GM12878 (cell line): ENCODE measurements at regions not wholly inside any gene's neighbourhood (a gene's known extent, or its start where the extent isn't known, plus 50 kb on each side); places are given as distances from the start of the nearest gene placed in this dataset.

Experiments
- ATAC-seq: fragments of 200-7000 bp; cut with Tn5 transposase; 3 replicates; pipeline ENCODE4 v1.9.1; 2020; ENCODE audit warnings: mild to moderate bottlenecking, moderate library complexity
- BruUV-seq: library from RNA; stranded (reverse); fragments of 400-500 nt; replicated peaks from 2 replicates; lab custom pipeline; 2021; lab: Mats Ljungman, UMichigan
- CTCF ChIA-PET: fragments of 300-600 bp; sonication (Branson Sonifier 250); formaldehyde crosslinking; extraction: SDS; loops from one replicate; lab custom pipeline; 2021; ENCODE audit warnings: inconsistent platforms; lab: Yijun Ruan, JAX
- POLR2A ChIA-PET: fragments of 350-600 bp; formaldehyde crosslinking; extraction: SDS; loops from one replicate; lab custom pipeline; 2021; ENCODE audit warnings: inconsistent platforms; lab: Charles Lee
- RAD21 ChIA-PET: fragments of 300-600 bp; sonication (Branson Sonifier 250); formaldehyde crosslinking; loops from one replicate; lab custom pipeline; 2023; ENCODE audit warnings: antibody characterized with exemption; ENCODE audit not compliant: unreplicated experiment; lab: Charles Lee
- SMC1A ChIA-PET: fragments of 300-600 bp; sonication (Branson Sonifier 250); formaldehyde crosslinking; loops from one replicate; lab custom pipeline; 2023; ENCODE audit not compliant: unreplicated experiment, uncharacterized antibody; lab: Charles Lee
- DNase-seq: peaks from one replicate; pipeline ENCODE4 v3.0.0-alpha.2; 2011; ENCODE audit warnings: low read depth, low spot score
- FAIRE-seq: peaks from 3 replicates; lab custom pipeline; 2011; peaks lifted over from hg19 to GRCh38; lab: Jason Lieb, UNC
- H2AFZ ChIP-seq: 2 replicates; pipeline ENCODE4 v1.6.0; 2011; ENCODE audit warnings: low read depth, low read length, control low read depth; ENCODE audit not compliant: control insufficient read depth
- H3K27ac ChIP-seq: 2 replicates; pipeline ENCODE4 v1.5.1; 2011; ENCODE audit warnings: control low read depth; ENCODE audit not compliant: control insufficient read depth, insufficient read depth
- H3K27me3 ChIP-seq, 2 experiments: replicated peaks in 1 of 2; 2 replicates each; pipeline versions ENCODE4 v1.6.0 to v1.6.1; 2011; ENCODE audit warnings: low read length in 1 of 2; ENCODE audit not compliant: control insufficient read depth in 2 of 2, insufficient read depth in 2 of 2
- H3K36me3 ChIP-seq, 2 experiments: 2 replicates each; pipeline ENCODE4 v1.5.1; 2011; ENCODE audit warnings: low read length in 1 of 2; ENCODE audit not compliant: control insufficient read depth in 2 of 2, insufficient read depth in 2 of 2
- H3K4me1 ChIP-seq: 2 replicates; pipeline ENCODE4 v1.6.1; 2011; ENCODE audit warnings: mild to moderate bottlenecking, low read length, moderate library complexity, mixed read lengths; ENCODE audit not compliant: control insufficient read depth, insufficient read depth
- H3K4me2 ChIP-seq: 2 replicates; pipeline ENCODE4 v1.6.0; 2011; ENCODE audit warnings: control low read depth; ENCODE audit not compliant: control insufficient read depth, insufficient read depth
- H3K4me3 ChIP-seq: fragments of 200-600 bp; sonication (generic); 2 replicates; pipeline ENCODE4 v1.5.1; 2016
- H3K79me2 ChIP-seq: 2 replicates; pipeline ENCODE4 v1.6.0; 2011; ENCODE audit warnings: low read length; ENCODE audit not compliant: control insufficient read depth, insufficient read depth
- H3K9ac ChIP-seq: 2 replicates; pipeline ENCODE4 v1.8.0; 2011; ENCODE audit warnings: low read length, control low read depth, mixed read lengths; ENCODE audit not compliant: control insufficient read depth, insufficient read depth
- H3K9me3 ChIP-seq: replicated peaks from 3 replicates; pipeline ENCODE4 v1.5.1; 2011; ENCODE audit warnings: mild to moderate bottlenecking, low read length; ENCODE audit not compliant: control insufficient read depth, insufficient read depth
- H4K20me1 ChIP-seq: 2 replicates; pipeline ENCODE4 v1.6.0; 2011; ENCODE audit not compliant: control insufficient read depth, insufficient read depth
- BACH1 ChIP-seq: fragments of 450-650 bp; IDR thresholded peaks from 2 replicates; pipeline ENCODE4 v1.6.1; 2017; ENCODE audit warnings: mild to moderate bottlenecking, borderline replicate concordance
- BCL3 ChIP-seq: IDR thresholded peaks from 2 replicates; pipeline ENCODE4 v1.6.1; 2011; ENCODE audit warnings: borderline replicate concordance, low read depth, mild to moderate bottlenecking, moderate library complexity, low read length; ENCODE audit not compliant: insufficient read depth, poor library complexity, severe bottlenecking
- BRCA1 ChIP-seq: IDR thresholded peaks from 2 replicates; pipeline ENCODE4 v1.6.1; 2011; ENCODE audit warnings: low read depth, low read length, improper control_type of control experiment
- HDGF ChIP-seq: fragments of 450-650 bp; IDR thresholded peaks from 2 replicates; pipeline ENCODE4 v1.6.1; 2016; ENCODE audit warnings: antibody characterized with exemption
- MEF2A ChIP-seq: IDR thresholded peaks from 2 replicates; pipeline ENCODE4 v1.6.1; 2011; ENCODE audit warnings: low read depth, mild to moderate bottlenecking, low read length, moderate library complexity; ENCODE audit not compliant: insufficient read depth
- PAX8 ChIP-seq: fragments of 450-650 bp; IDR thresholded peaks from 2 replicates; pipeline ENCODE4 v1.6.1; 2017; ENCODE audit warnings: mild to moderate bottlenecking, moderate library complexity
- PBX3 ChIP-seq: IDR thresholded peaks from 2 replicates; pipeline ENCODE4 v1.6.1; 2011; ENCODE audit warnings: mild to moderate bottlenecking, low read depth, low read length, moderate library complexity; ENCODE audit not compliant: insufficient replicate concordance
- SKIL ChIP-seq: fragments of 450-650 bp; IDR thresholded peaks from 2 replicates; pipeline ENCODE4 v1.6.1; 2017; ENCODE audit warnings: mild to moderate bottlenecking, low read depth, inconsistent platforms; ENCODE audit not compliant: poor library complexity, severe bottlenecking
- YBX1 ChIP-seq: fragments of 450-650 bp; IDR thresholded peaks from 2 replicates; pipeline ENCODE4 v1.6.1; 2016; ENCODE audit warnings: antibody characterized with exemption
- ZNF592 ChIP-seq: fragments of 450-650 bp; IDR thresholded peaks from 2 replicates; pipeline ENCODE4 v1.6.1; 2017; ENCODE audit warnings: mild to moderate bottlenecking, moderate library complexity
- WGBS: methylation state at CpG from one replicate; pipeline ENCODE4 v1.1.6; 2016; ENCODE audit warnings: low lambda C conversion rate; ENCODE audit not compliant: insufficient replicate concordance, insufficient coverage; ENCODE audit errors: missing lambda C conversion rate; 5-methylcytosine and 5-hydroxymethylcytosine counted together
- in situ Hi-C: fragments of 300-500 bp; cut with MboI; formaldehyde crosslinking; loops from 9 replicates; pipeline ENCODE4 v1.14.3; 2018; ENCODE audit warnings: mixed read lengths
- intact Hi-C: fragments of 100-400 bp; cut with micrococcal nuclease; formaldehyde crosslinking; loops from one replicate; pipeline ENCODE4 v1.14.2; 2022; ENCODE audit not compliant: unreplicated experiment

GRCh38 chr18:2256577-2256976 is 314.7 kb downstream of the METTL4 start (continued):
- TF ChIP-seq ZNF592, result no peak
- no peak for TF ChIP-seq PBX3
- no peak for TF ChIP-seq BACH1
- no peak for TF ChIP-seq BRCA1

GRCh38 chr18:2258954-2259353 is 312.4 kb downstream of the METTL4 start:
- no peaks in the 10 kb centered on the region for H3K36me3 ChIP-seq
- RAD21 ChIA-PET, result no interaction called here
- WGBS, result 24% methylated on average over 6 of the region's 6 CpGs
- H3K4me2 ChIP-seq, result no peak overlapping the region
- H2AFZ ChIP-seq, result no peak overlapping the region
- no peak overlapping the region for H3K27ac ChIP-seq
- SMC1A ChIA-PET, result no interaction called here
- H3K9me3 ChIP-seq, result no peaks in the 10 kb centered on the region
- H3K9ac ChIP-seq, result no peak overlapping the region
- no peaks in the 10 kb centered on the region for H3K4me1 ChIP-seq
- CTCF ChIA-PET, result interaction anchor here (0.6 kb wide), 1 partner anchor 12 kb away, joined by 3 read pairs; no protein-coding TSS in a partner anchor
- POLR2A ChIA-PET, result no interaction called here
- no TSS peak for BruUV-seq
- in situ Hi-C loops (no loop called here), intact Hi-C loops (no loop called here)
- DNase-seq, result no peak
- H3K27me3 ChIP-seq, result no peaks in the 10 kb centered on the region
- H3K79me2 ChIP-seq, result no peaks in the 10 kb centered on the region
- no peak for FAIRE-seq
- no peak overlapping the region for H3K4me3 ChIP-seq
- no peaks in the 10 kb centered on the region for H4K20me1 ChIP-seq
- ATAC-seq, result no peak
- no peak for TF ChIP-seq YBX1
- no peak for TF ChIP-seq PAX8
- TF ChIP-seq HDGF, result no peak
- no peak for TF ChIP-seq BCL3
- TF ChIP-seq MEF2A, result no peak
- TF ChIP-seq SKIL, result no peak
